GM21423 (cell line): ENCODE measurements at regions not wholly inside any gene's neighbourhood (a gene's known extent, or its start where the extent isn't known, plus 50 kb on each side); places are given as distances from the start of the nearest gene placed in this dataset.
"Not testable (repeated sequence)": the region's sequence is repeated elsewhere in the genome, so short reads cannot be mapped to it uniquely, and the experiment has no call there.

ENCODE experiments used
- ATAC-seq: cut with Tn5 transposase; IDR thresholded peaks from one replicate; pipeline ENCODE4 v1.9.1; 2021; ENCODE audit warnings: mild to moderate bottlenecking, moderate library complexity; ENCODE audit not compliant: unreplicated experiment

- ATAC-seq: no peak
Observed at GRCh38 chr14:105853089-105853906, 326.9 kb downstream of the TMEM121 start.

GRCh38 chr14:105853907-105854599 lies 327.7 kb downstream of the TMEM121 start:
- no peak for ATAC-seq

- ATAC-seq: no peak
Observed at GRCh38 chr14:105854600-105855245, 328.3 kb downstream of the TMEM121 start.

- ATAC-seq: no peak
Observed at GRCh38 chr14:105855246-105855892, 329.0 kb downstream of the TMEM121 start.

GRCh38 chr14:105855893-105856675 lies 329.7 kb downstream of the TMEM121 start:
- ATAC-seq: no peak

GRCh38 chr14:105856676-105857219 lies 330.4 kb downstream of the TMEM121 start:
- no peak for ATAC-seq

GRCh38 chr14:105857220-105857825 lies 330.9 kb downstream of the TMEM121 start:
- no peak for ATAC-seq

GRCh38 chr14:105857826-105858675 lies 331.7 kb downstream of the TMEM121 start:
- ATAC-seq: no peak

- ATAC-seq: no peak
Observed at GRCh38 chr14:105858676-105859025, 332.3 kb downstream of the TMEM121 start.

GRCh38 chr14:105859073-105859716 lies 332.8 kb downstream of the TMEM121 start:
- not testable (repeated sequence) for ATAC-seq

GRCh38 chr14:105859717-105860614 lies 333.6 kb downstream of the TMEM121 start:
- ATAC-seq: no peak

GRCh38 chr14:105860615-105861580 lies 334.5 kb downstream of the TMEM121 start:
- no peak for ATAC-seq

GRCh38 chr14:105861985-105862465 lies 335.6 kb downstream of the TMEM121 start:
- ATAC-seq: peak; percentile 37

- ATAC-seq: no peak
Observed at GRCh38 chr14:105862581-105863239, 336.3 kb downstream of the TMEM121 start.

GRCh38 chr14:105863296-105864108 lies 337.1 kb downstream of the TMEM121 start:
- no peak for ATAC-seq
